Neural progenitor cell (in vitro differentiated cells): ENCODE measurements at regions not wholly inside any gene's neighbourhood (a gene's known extent, or its start where the extent isn't known, plus 50 kb on each side); places are given as distances from the start of the nearest gene placed in this dataset.

ENCODE experiments used
- CTCF ChIP-seq: fragments of 200-600 bp; sonication (generic); IDR thresholded peaks from 2 replicates; pipeline ENCODE4 v1.5.1; 2017; ENCODE audit warnings: antibody characterized with exemption, mild to moderate bottlenecking
- EZH2phosphoT487 ChIP-seq: fragments of 200-600 bp; sonication (generic); IDR thresholded peaks from 2 replicates; pipeline ENCODE4 v1.6.1; 2017; ENCODE audit warnings: antibody characterized with exemption

GRCh38 chr10:57785068-57785467, 482.6 kb downstream of the IPMK start:
- TF ChIP-seq CTCF (no peak), EZH2phosphoT487 (no peak)
